ENCODE measurements at regions not wholly inside any gene's neighbourhood (a gene's known extent, or its start where the extent isn't known, plus 50 kb on each side); places are given as distances from the start of the nearest gene placed in this dataset.

DNA sequence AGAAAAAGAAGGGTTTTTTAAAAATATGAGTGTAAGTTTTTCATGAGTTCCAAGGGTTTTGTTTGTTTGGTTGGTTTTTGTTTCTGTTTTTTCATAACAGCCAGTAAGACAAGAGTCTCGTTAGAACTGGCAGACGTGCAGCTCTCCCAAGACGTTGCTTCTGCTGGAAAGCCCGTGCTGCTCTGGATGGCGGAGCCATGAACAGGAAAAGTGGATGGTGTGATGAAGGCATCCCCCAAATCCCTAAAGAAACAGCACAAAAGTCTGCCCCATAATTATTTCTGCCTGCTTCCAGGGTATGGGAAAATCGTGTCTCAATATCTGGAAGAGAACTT, 157.9 kb upstream of the BACE2 start:
- no peak overlapping the region for H3K27ac ChIP-seq (ENCODE audit: low read length)
- no peak overlapping the region for H3K9ac ChIP-seq (ENCODE audit: low read length)
- TF ChIP-seq, protein P1, sequence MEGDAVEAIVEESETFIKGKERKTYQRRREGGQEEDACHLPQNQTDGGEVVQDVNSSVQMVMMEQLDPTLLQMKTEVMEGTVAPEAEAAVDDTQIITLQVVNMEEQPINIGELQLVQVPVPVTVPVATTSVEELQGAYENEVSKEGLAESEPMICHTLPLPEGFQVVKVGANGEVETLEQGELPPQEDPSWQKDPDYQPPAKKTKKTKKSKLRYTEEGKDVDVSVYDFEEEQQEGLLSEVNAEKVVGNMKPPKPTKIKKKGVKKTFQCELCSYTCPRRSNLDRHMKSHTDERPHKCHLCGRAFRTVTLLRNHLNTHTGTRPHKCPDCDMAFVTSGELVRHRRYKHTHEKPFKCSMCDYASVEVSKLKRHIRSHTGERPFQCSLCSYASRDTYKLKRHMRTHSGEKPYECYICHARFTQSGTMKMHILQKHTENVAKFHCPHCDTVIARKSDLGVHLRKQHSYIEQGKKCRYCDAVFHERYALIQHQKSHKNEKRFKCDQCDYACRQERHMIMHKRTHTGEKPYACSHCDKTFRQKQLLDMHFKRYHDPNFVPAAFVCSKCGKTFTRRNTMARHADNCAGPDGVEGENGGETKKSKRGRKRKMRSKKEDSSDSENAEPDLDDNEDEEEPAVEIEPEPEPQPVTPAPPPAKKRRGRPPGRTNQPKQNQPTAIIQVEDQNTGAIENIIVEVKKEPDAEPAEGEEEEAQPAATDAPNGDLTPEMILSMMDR (IDR thresholded peaks at IDR 0.05; ENCODE audit: poor library complexity, severe bottlenecking): no peak
- TF ChIP-seq EZH2 (IDR thresholded peaks at IDR 0.05; ENCODE audit: borderline replicate concordance, insufficient read depth, low read length, poor library complexity, severe bottlenecking) (no peak), POLR2AphosphoS5 (IDR thresholded peaks at IDR 0.05) (no peak), TAF1 (IDR thresholded peaks at IDR 0.05; ENCODE audit: low read depth) (no peak), SMC3 (conservative IDR thresholded peaks at IDR 0.05; ENCODE audit: poor library complexity) (no peak), EP300 (conservative IDR thresholded peaks at IDR 0.05; ENCODE audit: poor library complexity, severe bottlenecking) (no peak), RAD21 (conservative IDR thresholded peaks at IDR 0.05) (no peak), MXI1 (conservative IDR thresholded peaks at IDR 0.05; ENCODE audit: poor library complexity, severe bottlenecking) (no peak)
- TF ChIP-seq, protein P2, sequence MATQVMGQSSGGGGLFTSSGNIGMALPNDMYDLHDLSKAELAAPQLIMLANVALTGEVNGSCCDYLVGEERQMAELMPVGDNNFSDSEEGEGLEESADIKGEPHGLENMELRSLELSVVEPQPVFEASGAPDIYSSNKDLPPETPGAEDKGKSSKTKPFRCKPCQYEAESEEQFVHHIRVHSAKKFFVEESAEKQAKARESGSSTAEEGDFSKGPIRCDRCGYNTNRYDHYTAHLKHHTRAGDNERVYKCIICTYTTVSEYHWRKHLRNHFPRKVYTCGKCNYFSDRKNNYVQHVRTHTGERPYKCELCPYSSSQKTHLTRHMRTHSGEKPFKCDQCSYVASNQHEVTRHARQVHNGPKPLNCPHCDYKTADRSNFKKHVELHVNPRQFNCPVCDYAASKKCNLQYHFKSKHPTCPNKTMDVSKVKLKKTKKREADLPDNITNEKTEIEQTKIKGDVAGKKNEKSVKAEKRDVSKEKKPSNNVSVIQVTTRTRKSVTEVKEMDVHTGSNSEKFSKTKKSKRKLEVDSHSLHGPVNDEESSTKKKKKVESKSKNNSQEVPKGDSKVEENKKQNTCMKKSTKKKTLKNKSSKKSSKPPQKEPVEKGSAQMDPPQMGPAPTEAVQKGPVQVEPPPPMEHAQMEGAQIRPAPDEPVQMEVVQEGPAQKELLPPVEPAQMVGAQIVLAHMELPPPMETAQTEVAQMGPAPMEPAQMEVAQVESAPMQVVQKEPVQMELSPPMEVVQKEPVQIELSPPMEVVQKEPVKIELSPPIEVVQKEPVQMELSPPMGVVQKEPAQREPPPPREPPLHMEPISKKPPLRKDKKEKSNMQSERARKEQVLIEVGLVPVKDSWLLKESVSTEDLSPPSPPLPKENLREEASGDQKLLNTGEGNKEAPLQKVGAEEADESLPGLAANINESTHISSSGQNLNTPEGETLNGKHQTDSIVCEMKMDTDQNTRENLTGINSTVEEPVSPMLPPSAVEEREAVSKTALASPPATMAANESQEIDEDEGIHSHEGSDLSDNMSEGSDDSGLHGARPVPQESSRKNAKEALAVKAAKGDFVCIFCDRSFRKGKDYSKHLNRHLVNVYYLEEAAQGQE (IDR thresholded peaks at IDR 0.05; ENCODE audit: borderline replicate concordance): no peak
- no peaks in the 10 kb centered on the region for H3F3A ChIP-seq (ENCODE audit: insufficient read depth, low read length, poor library complexity, severe bottlenecking)
- H3K9me3 ChIP-seq (ENCODE audit: low read length): no peaks in the 10 kb centered on the region
- no peak overlapping the region for H3K4me2 ChIP-seq (ENCODE audit: low read length)
- no peak overlapping the region for H2AFZ ChIP-seq (ENCODE audit: low read depth, low read length)
- H3K9me2 ChIP-seq (ENCODE audit: insufficient read depth, low read length): no peaks in the 10 kb centered on the region
- H3K36me3 ChIP-seq (ENCODE audit: insufficient read depth, low read length): no peaks in the 10 kb centered on the region
- H3K79me2 ChIP-seq (replicated peaks; ENCODE audit: insufficient read depth, low read length): no peaks in the 10 kb centered on the region
- H3K4me3 ChIP-seq (ENCODE audit: low read length): no peak overlapping the region
- no peaks in the 10 kb centered on the region for H3K27me3 ChIP-seq (ENCODE audit: insufficient read depth, low read depth, low read length)
- H4K20me1 ChIP-seq (ENCODE audit: insufficient read depth): no peaks in the 10 kb centered on the region

DNA sequence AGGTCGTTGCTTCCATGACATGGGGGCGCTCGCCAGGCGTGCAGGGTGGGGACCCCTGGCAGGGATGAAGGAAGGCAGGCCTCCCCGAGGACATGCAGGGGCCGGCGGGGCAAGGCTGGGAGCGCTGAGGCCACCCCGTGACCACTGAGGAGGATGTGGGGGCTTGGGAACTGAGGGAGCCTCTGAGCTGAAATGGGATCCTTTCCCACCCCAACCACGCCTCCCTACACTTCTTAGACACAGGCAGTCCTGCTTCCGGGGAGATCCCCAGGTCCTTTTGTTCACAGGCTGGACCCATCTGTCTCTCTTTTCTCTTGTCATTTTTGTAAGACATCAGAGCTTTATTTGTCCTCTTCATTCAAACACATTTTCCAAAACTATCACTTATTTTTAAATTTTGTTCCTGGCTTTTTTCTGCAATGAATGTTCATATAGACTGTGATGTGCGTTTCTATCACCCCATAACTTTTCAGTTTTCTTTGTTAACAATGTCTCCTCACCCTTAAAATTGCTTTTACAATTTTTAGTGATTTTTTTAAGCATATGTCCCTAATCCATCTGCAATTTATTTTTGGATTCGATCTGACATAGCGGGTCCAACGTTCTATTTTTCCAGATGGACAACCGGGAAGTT, 156.7 kb upstream of the BACE2 start:
- H3F3A ChIP-seq (ENCODE audit: insufficient read depth, low read length, poor library complexity, severe bottlenecking): no peaks in the 10 kb centered on the region
- H3K9ac ChIP-seq (ENCODE audit: low read length): no peak overlapping the region
- H2AFZ ChIP-seq (ENCODE audit: low read depth, low read length): no peak overlapping the region
- H3K9me2 ChIP-seq (ENCODE audit: insufficient read depth, low read length): no peaks in the 10 kb centered on the region
- H3K9me3 ChIP-seq (ENCODE audit: low read length): no peaks in the 10 kb centered on the region
- H3K27ac ChIP-seq (ENCODE audit: low read length): no peak overlapping the region
- no peak overlapping the region for H3K4me2 ChIP-seq (ENCODE audit: low read length)
- no peaks in the 10 kb centered on the region for H3K27me3 ChIP-seq (ENCODE audit: insufficient read depth, low read depth, low read length)
- no peak for TF ChIP-seq EP300 (conservative IDR thresholded peaks at IDR 0.05; ENCODE audit: poor library complexity, severe bottlenecking)
- H3K4me3 ChIP-seq (ENCODE audit: low read length): no peak overlapping the region
- H4K20me1 ChIP-seq (ENCODE audit: insufficient read depth): no peaks in the 10 kb centered on the region
- no peaks in the 10 kb centered on the region for H3K36me3 ChIP-seq (ENCODE audit: insufficient read depth, low read length)
- no peaks in the 10 kb centered on the region for H3K79me2 ChIP-seq (replicated peaks; ENCODE audit: insufficient read depth, low read length)

DNA sequence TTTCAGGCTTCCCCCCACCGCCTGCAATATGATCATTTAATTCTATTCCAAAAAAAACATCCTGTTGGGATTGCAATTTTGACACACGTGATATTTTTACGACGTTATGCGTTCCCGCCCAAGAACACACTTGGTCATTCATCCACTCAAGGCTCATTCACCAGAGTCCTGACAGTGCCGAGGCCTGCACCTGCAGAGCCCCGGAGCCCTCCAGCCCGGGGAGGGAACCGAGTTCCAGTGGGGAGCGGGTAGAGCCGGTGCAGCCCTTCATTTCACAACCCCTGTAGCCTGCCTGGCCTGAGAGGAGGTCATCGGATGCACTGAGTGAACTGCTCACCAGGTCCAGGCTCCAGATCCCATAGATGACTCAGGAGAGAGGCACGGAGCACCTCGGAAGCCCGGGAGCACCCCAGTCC, 156.0 kb upstream of the BACE2 start:
- H3K36me3 ChIP-seq (ENCODE audit: insufficient read depth, low read length): no peaks in the 10 kb centered on the region
- H3K27ac ChIP-seq (ENCODE audit: low read length): no peak overlapping the region
- H3K9ac ChIP-seq (ENCODE audit: low read length): no peak overlapping the region
- no peak overlapping the region for H2AFZ ChIP-seq (ENCODE audit: low read depth, low read length)
- no peaks in the 10 kb centered on the region for H3K27me3 ChIP-seq (ENCODE audit: insufficient read depth, low read depth, low read length)
- no peak for TF ChIP-seq RAD21 (conservative IDR thresholded peaks at IDR 0.05)
- TF ChIP-seq EP300 (conservative IDR thresholded peaks at IDR 0.05; ENCODE audit: poor library complexity, severe bottlenecking): no peak
- H3F3A ChIP-seq (ENCODE audit: insufficient read depth, low read length, poor library complexity, severe bottlenecking): no peaks in the 10 kb centered on the region
- no peak overlapping the region for H3K4me3 ChIP-seq (ENCODE audit: low read length)
- no peaks in the 10 kb centered on the region for H3K9me3 ChIP-seq (ENCODE audit: low read length)
- no peaks in the 10 kb centered on the region for H3K9me2 ChIP-seq (ENCODE audit: insufficient read depth, low read length)
- no peaks in the 10 kb centered on the region for H3K79me2 ChIP-seq (replicated peaks; ENCODE audit: insufficient read depth, low read length)
- no peak overlapping the region for H3K4me2 ChIP-seq (ENCODE audit: low read length)
- no peaks in the 10 kb centered on the region for H4K20me1 ChIP-seq (ENCODE audit: insufficient read depth)
